ENCODE measurements at regions not wholly inside any gene's neighbourhood (a gene's known extent, or its start where the extent isn't known, plus 50 kb on each side); places are given as distances from the start of the nearest gene placed in this dataset.
"Not testable (repeated sequence)": the region's sequence is repeated elsewhere in the genome, so short reads cannot be mapped to it uniquely, and the experiment has no call there.

GRCh38 chrX:40530509-40530908, 50.3 kb upstream of the ATP6AP2 start:
- DNase-seq = no peak

GRCh38 chrX:40527543-40527942, 53.2 kb upstream of the ATP6AP2 start:
- DNase-seq = no peak

- no peak for DNase-seq
These were observed 54.4 kb upstream of the ATP6AP2 start for GRCh38 chrX:40526412-40526811.

- not testable (repeated sequence) for DNase-seq
These were observed 54.9 kb upstream of the ATP6AP2 start for GRCh38 chrX:40525901-40526300.

- DNase-seq = no peak
These were observed 56.3 kb upstream of the ATP6AP2 start for GRCh38 chrX:40524423-40524822.

- no peak for DNase-seq
These were observed 56.9 kb upstream of the ATP6AP2 start for GRCh38 chrX:40523852-40524251.

- no peak for DNase-seq
These were observed 58.8 kb upstream of the ATP6AP2 start for GRCh38 chrX:40521868-40522450.

- DNase-seq = no peak
These were observed 66.4 kb upstream of the ATP6AP2 start for GRCh38 chrX:40514376-40514775.

GRCh38 chrX:40513835-40514234, 66.9 kb upstream of the ATP6AP2 start:
- no peak for DNase-seq

- DNase-seq = no peak
These were observed 67.8 kb upstream of the ATP6AP2 start for GRCh38 chrX:40513012-40513411.

GRCh38 chrX:40511258-40511657, 69.5 kb upstream of the ATP6AP2 start:
- DNase-seq = no peak

GRCh38 chrX:40508560-40508959, 72.2 kb upstream of the ATP6AP2 start:
- DNase-seq = no peak

GRCh38 chrX:40506201-40506985, 74.4 kb upstream of the ATP6AP2 start:
- DNase-seq = no peak

GRCh38 chrX:40504801-40505605, 75.8 kb upstream of the ATP6AP2 start:
- no peak for DNase-seq

GRCh38 chrX:40503094-40503493, 77.7 kb upstream of the ATP6AP2 start:
- DNase-seq = no peak

GRCh38 chrX:40502688-40503087, 78.1 kb upstream of the ATP6AP2 start:
- DNase-seq = no peak

- DNase-seq = no peak
These were observed 79.5 kb upstream of the ATP6AP2 start for GRCh38 chrX:40501164-40501855.

- no peak for DNase-seq
These were observed 84.0 kb upstream of the ATP6AP2 start for GRCh38 chrX:40496728-40497127.

GRCh38 chrX:40495659-40496058, 85.1 kb upstream of the ATP6AP2 start:
- DNase-seq = no peak

GRCh38 chrX:40494005-40494404, 86.8 kb upstream of the ATP6AP2 start:
- DNase-seq = no peak

- no peak for DNase-seq
These were observed 92.5 kb upstream of the ATP6AP2 start for GRCh38 chrX:40488296-40488695.

GRCh38 chrX:40485973-40486372, 94.8 kb upstream of the ATP6AP2 start:
- DNase-seq = no peak

- DNase-seq = no peak
These were observed 95.5 kb upstream of the ATP6AP2 start for GRCh38 chrX:40485102-40485826.
